Lower leg skin (tissue), 4 donors: ENCODE measurements at regions not wholly inside any gene's neighbourhood (a gene's known extent, or its start where the extent isn't known, plus 50 kb on each side); places are given as distances from the start of the nearest gene placed in this dataset.

Experiments used
- DNase-seq, 2 donors: peaks; one replicate each; pipeline ENCODE4 v3.0.0-alpha.2; 2019; ENCODE audit warnings: low spot score in 2 of 2
- H3K4me3 ChIP-seq: fragments of 200-600 bp; sonication (generic); 2 replicates; pipeline ENCODE4 v1.5.1; 2017; ENCODE audit warnings: mild to moderate bottlenecking, low read depth; ENCODE audit not compliant: poor library complexity, severe bottlenecking
- CTCF ChIP-seq, 3 donors: fragments of 450-650 bp; IDR thresholded peaks; one replicate each; pipeline ENCODE4 v1.5.1; 2016; ENCODE audit warnings: antibody characterized with exemption in 3 of 3, mild to moderate bottlenecking in 3 of 3, moderate library complexity in 2 of 3
- POLR2A ChIP-seq, 2 donors: fragments of 450-650 bp; IDR thresholded peaks; one replicate each; pipeline ENCODE4 v1.6.1; 2016 to 2017; ENCODE audit warnings: antibody characterized with exemption in 2 of 2, mild to moderate bottlenecking in 1 of 2, moderate library complexity in 1 of 2
- WGBS, 2 donors: methylation state at CpG; one replicate each; pipeline ENCODE4 v1.1.5; 2018; 5-methylcytosine and 5-hydroxymethylcytosine counted together
- intact Hi-C: fragments of 100-400 bp; cut with DNase I; formaldehyde crosslinking; loops from one replicate; pipeline ENCODE4 v1.15.0; 2023; ENCODE audit warnings: low total_unique reads

- H3K4me3 ChIP-seq, result no peak overlapping the region
- WGBS, 2 donors, result 74 to 83% methylated on average over 7 of the region's 7 CpGs
- DNase-seq, result no peak
- TF ChIP-seq POLR2A (IDR thresholded peaks at IDR 0.05), result no peak
- TF ChIP-seq CTCF (IDR thresholded peaks at IDR 0.05), result no peak
- intact Hi-C loops, result no loop called here
These were observed 56.0 kb upstream of the LRPPRC start for GRCh38 chr2:44051593-44052347.

GRCh38 chr2:44052584-44052983 lies 56.8 kb upstream of the LRPPRC start:
- no peak for TF ChIP-seq POLR2A (IDR thresholded peaks at IDR 0.05)
- no peak for TF ChIP-seq CTCF (IDR thresholded peaks at IDR 0.05)
- intact Hi-C loops, result no loop called here
- WGBS, 2 donors, result 80 to 82% methylated on average over 8 of the region's 8 CpGs
- no peak for DNase-seq
- H3K4me3 ChIP-seq, result no peak overlapping the region

GRCh38 chr2:44053052-44053451 lies 57.3 kb upstream of the LRPPRC start:
- DNase-seq, result no peak
- no peak overlapping the region for H3K4me3 ChIP-seq
- intact Hi-C loops, result no loop called here
- TF ChIP-seq POLR2A (IDR thresholded peaks at IDR 0.05), result no peak
- WGBS, 2 donors, result 80 to 91% methylated on average over 2 of the region's 2 CpGs

- 84 to 88% methylated on average over 4 of the region's 4 CpGs for WGBS, 2 donors
- no peak overlapping the region for H3K4me3 ChIP-seq
- peak in 1 of 2 donors; percentile 18 for DNase-seq
- intact Hi-C loops, result no loop called here
- TF ChIP-seq POLR2A (IDR thresholded peaks at IDR 0.05) (no peak), CTCF (IDR thresholded peaks at IDR 0.05) (no peak)
These were observed 57.7 kb upstream of the LRPPRC start for GRCh38 chr2:44053456-44053855.

- TF ChIP-seq POLR2A (IDR thresholded peaks at IDR 0.05) (no peak), CTCF (IDR thresholded peaks at IDR 0.05) (no peak)
- intact Hi-C loops, result no loop called here
- 39 to 50% methylated on average over 2 of the region's 2 CpGs for WGBS, 2 donors
- peak in 1 of 2 donors; percentile 10 for DNase-seq
- no peak overlapping the region for H3K4me3 ChIP-seq
These were observed 59.4 kb upstream of the LRPPRC start for GRCh38 chr2:44055229-44055628.

- no peak overlapping the region for H3K4me3 ChIP-seq
- DNase-seq, result peak in 1 of 2 donors; percentile 1
- 67 to 69% methylated on average over 7 of the region's 7 CpGs for WGBS, 2 donors
- TF ChIP-seq CTCF (IDR thresholded peaks at IDR 0.05) (no peak), POLR2A (IDR thresholded peaks at IDR 0.05) (no peak)
- intact Hi-C loops, result no loop called here
These were observed 59.9 kb upstream of the LRPPRC start for GRCh38 chr2:44055664-44056063.
